ENCODE measurements at regions not wholly inside any gene's neighbourhood (a gene's known extent, or its start where the extent isn't known, plus 50 kb on each side); places are given as distances from the start of the nearest gene placed in this dataset.

DNA sequence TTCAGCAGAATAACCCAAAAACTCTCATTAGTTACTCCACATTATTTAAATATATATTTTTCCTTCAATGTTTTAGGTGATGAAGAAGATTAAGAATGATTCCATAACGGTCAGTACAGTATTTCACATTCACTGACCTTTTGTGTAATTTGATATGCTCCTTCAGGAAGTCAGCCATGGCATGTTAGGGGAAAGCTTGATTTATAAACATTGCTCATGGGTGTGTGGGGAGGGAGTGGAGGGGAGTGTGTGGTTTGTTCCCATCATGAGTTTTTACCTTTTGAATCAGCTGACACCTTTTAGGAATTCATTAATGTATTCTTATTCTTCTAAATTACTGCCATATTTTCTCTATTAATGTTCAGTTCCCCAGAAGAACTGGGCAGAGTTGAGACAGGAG lies 240.2 kb downstream of the ATG4C start:
- H3K4me3 ChIP-seq (replicated peaks in 1 of 2; ENCODE audit: low read depth in 1 of 2, low read length in 2 of 2): no peak overlapping the region
- H3K79me2 ChIP-seq (ENCODE audit: insufficient read depth, low read length): no peaks in the 10 kb centered on the region
- no peak overlapping the region for H3K4me2 ChIP-seq (ENCODE audit: low read length)
- no peak for DNase-seq (ENCODE audit: low read depth, low spot score)
- no peak overlapping the region for H3K27ac ChIP-seq (ENCODE audit: low read depth, low read length)
- intact Hi-C loops (cut with micrococcal nuclease): no loop called here
- ChIA-PET POLR2A (no interaction called here), RAD21 (ENCODE audit: low non-redundant PET in 1 of 2, low total read pairs in 2 of 2, uncharacterized antibody in 2 of 2, unreplicated experiment in 2 of 2) (no interaction called here), CTCF (no interaction called here)
- no peaks in the 10 kb centered on the region for H3K9me2 ChIP-seq (ENCODE audit: insufficient read depth)
- H4K20me1 ChIP-seq (ENCODE audit: insufficient read depth): no peaks in the 10 kb centered on the region
- peaks cover 9% of the 10 kb centered on the region; the same call in 1 of the 2 replicates for H3K27me3 ChIP-seq (ENCODE audit: insufficient read depth, low read length)
- no peak overlapping the region for H2AFZ ChIP-seq (ENCODE audit: low read depth, low read length, poor library complexity, severe bottlenecking)
- no peak for ATAC-seq
- H3K36me3 ChIP-seq (ENCODE audit: control insufficient read depth in 1 of 2, insufficient read depth in 2 of 2, low read length in 2 of 2): no peaks in the 10 kb centered on the region
- no peaks in the 10 kb centered on the region for H3K4me1 ChIP-seq (ENCODE audit: control insufficient read depth in 1 of 2, insufficient read depth in 2 of 2, low read length in 2 of 2)
- no peak for TF ChIP-seq CTCF (IDR thresholded peaks at IDR 0.05 in 2 of 3, conservative IDR thresholded peaks at IDR 0.05 in 1 of 3; ENCODE audit: borderline replicate concordance in 1 of 3, insufficient read depth in 1 of 3, low read depth in 2 of 3, low read length in 2 of 3)
- no peak for TF ChIP-seq SRF (IDR thresholded peaks at IDR 0.05; ENCODE audit: low read depth)
- no peak for TF ChIP-seq SP1 (IDR thresholded peaks at IDR 0.05; ENCODE audit: low read depth)
- no peak for TF ChIP-seq ZFX (IDR thresholded peaks at IDR 0.05)
- TF ChIP-seq, protein P1, sequence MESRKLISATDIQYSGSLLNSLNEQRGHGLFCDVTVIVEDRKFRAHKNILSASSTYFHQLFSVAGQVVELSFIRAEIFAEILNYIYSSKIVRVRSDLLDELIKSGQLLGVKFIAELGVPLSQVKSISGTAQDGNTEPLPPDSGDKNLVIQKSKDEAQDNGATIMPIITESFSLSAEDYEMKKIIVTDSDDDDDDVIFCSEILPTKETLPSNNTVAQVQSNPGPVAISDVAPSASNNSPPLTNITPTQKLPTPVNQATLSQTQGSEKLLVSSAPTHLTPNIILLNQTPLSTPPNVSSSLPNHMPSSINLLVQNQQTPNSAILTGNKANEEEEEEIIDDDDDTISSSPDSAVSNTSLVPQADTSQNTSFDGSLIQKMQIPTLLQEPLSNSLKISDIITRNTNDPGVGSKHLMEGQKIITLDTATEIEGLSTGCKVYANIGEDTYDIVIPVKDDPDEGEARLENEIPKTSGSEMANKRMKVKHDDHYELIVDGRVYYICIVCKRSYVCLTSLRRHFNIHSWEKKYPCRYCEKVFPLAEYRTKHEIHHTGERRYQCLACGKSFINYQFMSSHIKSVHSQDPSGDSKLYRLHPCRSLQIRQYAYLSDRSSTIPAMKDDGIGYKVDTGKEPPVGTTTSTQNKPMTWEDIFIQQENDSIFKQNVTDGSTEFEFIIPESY (IDR thresholded peaks at IDR 0.05; ENCODE audit: extremely low read depth, insufficient replicate concordance, low read length): no peak
- TF ChIP-seq EGR1 (IDR thresholded peaks at IDR 0.05; ENCODE audit: low read depth): no peak
- TF ChIP-seq EZH2phosphoT487 (IDR thresholded peaks at IDR 0.05; ENCODE audit: borderline replicate concordance): no peak
- no peak for TF ChIP-seq JUND (IDR thresholded peaks at IDR 0.05)
- no peak for TF ChIP-seq EZH2 (IDR thresholded peaks at IDR 0.05)
- TF ChIP-seq FOSL1 (IDR thresholded peaks at IDR 0.05; ENCODE audit: low read depth): no peak
- TF ChIP-seq CBX3 (IDR thresholded peaks at IDR 0.05; ENCODE audit: low read depth): no peak
- no peak for TF ChIP-seq POLR2A (IDR thresholded peaks at IDR 0.05; ENCODE audit: borderline replicate concordance, extremely low read depth, insufficient read depth, insufficient read length)
- TF ChIP-seq ELF1 (IDR thresholded peaks at IDR 0.05; ENCODE audit: borderline replicate concordance, low read depth): no peak
- no peak for TF ChIP-seq YY1 (IDR thresholded peaks at IDR 0.05; ENCODE audit: extremely low read depth, insufficient replicate concordance, low read depth, low read length)
- TF ChIP-seq, protein P2, sequence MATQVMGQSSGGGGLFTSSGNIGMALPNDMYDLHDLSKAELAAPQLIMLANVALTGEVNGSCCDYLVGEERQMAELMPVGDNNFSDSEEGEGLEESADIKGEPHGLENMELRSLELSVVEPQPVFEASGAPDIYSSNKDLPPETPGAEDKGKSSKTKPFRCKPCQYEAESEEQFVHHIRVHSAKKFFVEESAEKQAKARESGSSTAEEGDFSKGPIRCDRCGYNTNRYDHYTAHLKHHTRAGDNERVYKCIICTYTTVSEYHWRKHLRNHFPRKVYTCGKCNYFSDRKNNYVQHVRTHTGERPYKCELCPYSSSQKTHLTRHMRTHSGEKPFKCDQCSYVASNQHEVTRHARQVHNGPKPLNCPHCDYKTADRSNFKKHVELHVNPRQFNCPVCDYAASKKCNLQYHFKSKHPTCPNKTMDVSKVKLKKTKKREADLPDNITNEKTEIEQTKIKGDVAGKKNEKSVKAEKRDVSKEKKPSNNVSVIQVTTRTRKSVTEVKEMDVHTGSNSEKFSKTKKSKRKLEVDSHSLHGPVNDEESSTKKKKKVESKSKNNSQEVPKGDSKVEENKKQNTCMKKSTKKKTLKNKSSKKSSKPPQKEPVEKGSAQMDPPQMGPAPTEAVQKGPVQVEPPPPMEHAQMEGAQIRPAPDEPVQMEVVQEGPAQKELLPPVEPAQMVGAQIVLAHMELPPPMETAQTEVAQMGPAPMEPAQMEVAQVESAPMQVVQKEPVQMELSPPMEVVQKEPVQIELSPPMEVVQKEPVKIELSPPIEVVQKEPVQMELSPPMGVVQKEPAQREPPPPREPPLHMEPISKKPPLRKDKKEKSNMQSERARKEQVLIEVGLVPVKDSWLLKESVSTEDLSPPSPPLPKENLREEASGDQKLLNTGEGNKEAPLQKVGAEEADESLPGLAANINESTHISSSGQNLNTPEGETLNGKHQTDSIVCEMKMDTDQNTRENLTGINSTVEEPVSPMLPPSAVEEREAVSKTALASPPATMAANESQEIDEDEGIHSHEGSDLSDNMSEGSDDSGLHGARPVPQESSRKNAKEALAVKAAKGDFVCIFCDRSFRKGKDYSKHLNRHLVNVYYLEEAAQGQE (IDR thresholded peaks at IDR 0.05; ENCODE audit: low read depth): no peak
- no peak for TF ChIP-seq TCF7L2 (IDR thresholded peaks at IDR 0.05; ENCODE audit: borderline replicate concordance, extremely low read depth, insufficient read depth, insufficient read length)
- no peak for TF ChIP-seq SIN3A (IDR thresholded peaks at IDR 0.05; ENCODE audit: low read depth)
- no peaks in the 10 kb centered on the region for H3K9me3 ChIP-seq (ENCODE audit: control insufficient read depth in 1 of 2, insufficient read depth in 1 of 2, low read depth in 1 of 2, low read length in 2 of 2)
- BruUV-seq (replicated peaks): no TSS peak
- no peak overlapping the region for H3K9ac ChIP-seq (ENCODE audit: low read length)
